ENCODE measurements at regions not wholly inside any gene's neighbourhood (a gene's known extent, or its start where the extent isn't known, plus 50 kb on each side); places are given as distances from the start of the nearest gene placed in this dataset.

GRCh38 chr10:130571674-130572073 lies 435.5 kb downstream of the GLRX3 start:
- no peak for DNase-seq

- DNase-seq = no peak
Observed at GRCh38 chr10:130573446-130573845, 437.3 kb downstream of the GLRX3 start.

GRCh38 chr10:130575756-130576285 lies 439.6 kb downstream of the GLRX3 start:
- DNase-seq = no peak

- no peak for DNase-seq
Observed at GRCh38 chr10:130576427-130576826, 440.2 kb downstream of the GLRX3 start.

- DNase-seq = no peak
Observed at GRCh38 chr10:130577039-130577438, 440.8 kb downstream of the GLRX3 start.

GRCh38 chr10:130578532-130579289 lies 442.5 kb downstream of the GLRX3 start:
- DNase-seq = no peak

GRCh38 chr10:130579913-130580312 lies 443.7 kb downstream of the GLRX3 start:
- DNase-seq = no peak

- DNase-seq = no peak
Observed at GRCh38 chr10:130580975-130581374, 444.8 kb downstream of the GLRX3 start.

- DNase-seq = no peak
Observed at GRCh38 chr10:130587718-130588117, 451.5 kb downstream of the GLRX3 start.

GRCh38 chr10:130606001-130606405 lies 469.8 kb downstream of the GLRX3 start:
- DNase-seq = no peak

GRCh38 chr10:130607366-130607765 lies 471.2 kb downstream of the GLRX3 start:
- DNase-seq = no peak

GRCh38 chr10:130611239-130611638 lies 475.0 kb downstream of the GLRX3 start:
- no peak for DNase-seq

GRCh38 chr10:130615457-130615856 lies 479.3 kb downstream of the GLRX3 start:
- DNase-seq = no peak

- DNase-seq = no peak
Observed at GRCh38 chr10:130617985-130618384, 481.8 kb downstream of the GLRX3 start.

- no peak for DNase-seq
Observed at GRCh38 chr10:130618647-130619046, 482.5 kb downstream of the GLRX3 start.

- DNase-seq = no peak
Observed at GRCh38 chr10:130621231-130621775, 485.1 kb downstream of the GLRX3 start.

- DNase-seq = no peak
Observed at GRCh38 chr10:130623680-130624267, 487.6 kb downstream of the GLRX3 start.

GRCh38 chr10:130627346-130628045 lies 491.3 kb downstream of the GLRX3 start:
- DNase-seq = no peak

GRCh38 chr10:130630135-130630534 lies 493.9 kb downstream of the GLRX3 start:
- DNase-seq = no peak

- no peak for DNase-seq
Observed at GRCh38 chr10:130631142-130632096, 495.2 kb downstream of the GLRX3 start.

- no peak for DNase-seq
Observed at GRCh38 chr10:130634816-130635215, 498.6 kb downstream of the GLRX3 start.

GRCh38 chr10:130635528-130635927 lies 499.3 kb downstream of the GLRX3 start:
- DNase-seq = no peak
